Mammary epithelial cell (primary cell): ENCODE measurements at regions not wholly inside any gene's neighbourhood (a gene's known extent, or its start where the extent isn't known, plus 50 kb on each side); places are given as distances from the start of the nearest gene placed in this dataset.

Source experiments
- EZH2 ChIP-seq: IDR thresholded peaks from 2 replicates; pipeline ENCODE4 v1.6.1; 2012; ENCODE audit warnings: low read length, inconsistent platforms, borderline replicate concordance
- TF ChIP-seq, protein P1 (sequence below), 2 donors: IDR thresholded peaks in 1 of 2; conservative IDR thresholded peaks in 1 of 2; 2 replicates each; pipeline ENCODE4 v1.5.1; 2011 to 2012; ENCODE audit warnings: inconsistent platforms in 2 of 2, low read length in 2 of 2, mild to moderate bottlenecking in 2 of 2, control low read depth in 1 of 2, low read depth in 1 of 2; ENCODE audit not compliant: insufficient read depth in 1 of 2; ENCODE audit errors: extremely low read depth in 1 of 2

- TF ChIP-seq, protein P1, sequence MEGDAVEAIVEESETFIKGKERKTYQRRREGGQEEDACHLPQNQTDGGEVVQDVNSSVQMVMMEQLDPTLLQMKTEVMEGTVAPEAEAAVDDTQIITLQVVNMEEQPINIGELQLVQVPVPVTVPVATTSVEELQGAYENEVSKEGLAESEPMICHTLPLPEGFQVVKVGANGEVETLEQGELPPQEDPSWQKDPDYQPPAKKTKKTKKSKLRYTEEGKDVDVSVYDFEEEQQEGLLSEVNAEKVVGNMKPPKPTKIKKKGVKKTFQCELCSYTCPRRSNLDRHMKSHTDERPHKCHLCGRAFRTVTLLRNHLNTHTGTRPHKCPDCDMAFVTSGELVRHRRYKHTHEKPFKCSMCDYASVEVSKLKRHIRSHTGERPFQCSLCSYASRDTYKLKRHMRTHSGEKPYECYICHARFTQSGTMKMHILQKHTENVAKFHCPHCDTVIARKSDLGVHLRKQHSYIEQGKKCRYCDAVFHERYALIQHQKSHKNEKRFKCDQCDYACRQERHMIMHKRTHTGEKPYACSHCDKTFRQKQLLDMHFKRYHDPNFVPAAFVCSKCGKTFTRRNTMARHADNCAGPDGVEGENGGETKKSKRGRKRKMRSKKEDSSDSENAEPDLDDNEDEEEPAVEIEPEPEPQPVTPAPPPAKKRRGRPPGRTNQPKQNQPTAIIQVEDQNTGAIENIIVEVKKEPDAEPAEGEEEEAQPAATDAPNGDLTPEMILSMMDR (conservative IDR thresholded peaks at IDR 0.05 in 1 of 2, IDR thresholded peaks at IDR 0.05 in 1 of 2; ENCODE audit: extremely low read depth in 1 of 2, insufficient read depth in 1 of 2, low read depth in 1 of 2, low read length in 2 of 2): no peak
- no peak for TF ChIP-seq EZH2
Measured at GRCh38 chr5:68155940-68156339, 59.6 kb upstream of the PIK3R1 start.
